ENCODE measurements at regions not wholly inside any gene's neighbourhood (a gene's known extent, or its start where the extent isn't known, plus 50 kb on each side); places are given as distances from the start of the nearest gene placed in this dataset.

DNA sequence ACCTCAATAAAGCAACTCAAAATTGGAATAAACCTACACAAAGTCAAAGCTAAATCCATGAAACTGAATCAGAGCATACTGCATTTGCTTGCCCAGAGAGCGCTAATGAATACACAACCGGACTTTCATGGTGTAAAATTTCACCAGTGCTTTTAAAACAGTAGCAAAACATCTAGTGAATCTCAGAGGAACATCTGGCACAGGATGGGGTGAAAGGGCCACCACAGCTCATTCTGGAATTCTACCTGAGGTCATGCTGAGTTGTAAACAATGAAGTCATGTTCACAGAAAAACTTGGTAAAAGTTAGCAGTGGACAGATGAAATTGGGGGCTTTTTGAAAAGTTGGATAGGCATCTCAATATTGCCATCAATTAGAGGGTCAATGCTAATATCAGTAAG lies 125.6 kb upstream of the STXBP5 start:
- DNase-seq (ENCODE audit: low read depth), result no peak
- no peak overlapping the region for H3K4me3 ChIP-seq (ENCODE audit: control insufficient read depth, low read depth, low read length)
- TF ChIP-seq, protein P1, sequence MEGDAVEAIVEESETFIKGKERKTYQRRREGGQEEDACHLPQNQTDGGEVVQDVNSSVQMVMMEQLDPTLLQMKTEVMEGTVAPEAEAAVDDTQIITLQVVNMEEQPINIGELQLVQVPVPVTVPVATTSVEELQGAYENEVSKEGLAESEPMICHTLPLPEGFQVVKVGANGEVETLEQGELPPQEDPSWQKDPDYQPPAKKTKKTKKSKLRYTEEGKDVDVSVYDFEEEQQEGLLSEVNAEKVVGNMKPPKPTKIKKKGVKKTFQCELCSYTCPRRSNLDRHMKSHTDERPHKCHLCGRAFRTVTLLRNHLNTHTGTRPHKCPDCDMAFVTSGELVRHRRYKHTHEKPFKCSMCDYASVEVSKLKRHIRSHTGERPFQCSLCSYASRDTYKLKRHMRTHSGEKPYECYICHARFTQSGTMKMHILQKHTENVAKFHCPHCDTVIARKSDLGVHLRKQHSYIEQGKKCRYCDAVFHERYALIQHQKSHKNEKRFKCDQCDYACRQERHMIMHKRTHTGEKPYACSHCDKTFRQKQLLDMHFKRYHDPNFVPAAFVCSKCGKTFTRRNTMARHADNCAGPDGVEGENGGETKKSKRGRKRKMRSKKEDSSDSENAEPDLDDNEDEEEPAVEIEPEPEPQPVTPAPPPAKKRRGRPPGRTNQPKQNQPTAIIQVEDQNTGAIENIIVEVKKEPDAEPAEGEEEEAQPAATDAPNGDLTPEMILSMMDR (IDR thresholded peaks at IDR 0.05; ENCODE audit: control insufficient read depth, insufficient read depth, low read depth, low read length, missing control alignments), result no peak

DNA sequence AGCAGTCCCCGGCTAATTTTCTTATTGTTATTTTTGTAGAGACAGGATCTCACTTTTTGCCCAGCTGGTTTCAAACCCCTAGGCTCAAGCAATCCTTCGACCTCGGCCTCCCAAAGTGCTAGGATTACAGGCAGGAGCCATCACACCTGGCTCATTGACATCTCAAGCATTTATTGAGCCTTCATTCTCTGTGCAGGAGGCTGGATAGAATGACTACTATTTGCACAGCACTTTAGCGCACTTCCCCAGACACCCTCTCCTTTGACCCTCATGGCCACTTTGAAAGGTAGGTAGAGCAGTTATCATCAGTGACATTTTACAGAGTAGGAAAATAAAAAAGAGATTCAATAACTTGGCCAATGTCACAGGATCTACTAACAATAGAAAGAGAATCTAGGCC lies 124.0 kb upstream of the STXBP5 start:
- no peak for DNase-seq (ENCODE audit: low read depth)
- no peak overlapping the region for H3K4me3 ChIP-seq (ENCODE audit: control insufficient read depth, low read depth, low read length)
- TF ChIP-seq, protein P1 (IDR thresholded peaks at IDR 0.05; ENCODE audit: control insufficient read depth, insufficient read depth, low read depth, low read length, missing control alignments), result no peak

DNA sequence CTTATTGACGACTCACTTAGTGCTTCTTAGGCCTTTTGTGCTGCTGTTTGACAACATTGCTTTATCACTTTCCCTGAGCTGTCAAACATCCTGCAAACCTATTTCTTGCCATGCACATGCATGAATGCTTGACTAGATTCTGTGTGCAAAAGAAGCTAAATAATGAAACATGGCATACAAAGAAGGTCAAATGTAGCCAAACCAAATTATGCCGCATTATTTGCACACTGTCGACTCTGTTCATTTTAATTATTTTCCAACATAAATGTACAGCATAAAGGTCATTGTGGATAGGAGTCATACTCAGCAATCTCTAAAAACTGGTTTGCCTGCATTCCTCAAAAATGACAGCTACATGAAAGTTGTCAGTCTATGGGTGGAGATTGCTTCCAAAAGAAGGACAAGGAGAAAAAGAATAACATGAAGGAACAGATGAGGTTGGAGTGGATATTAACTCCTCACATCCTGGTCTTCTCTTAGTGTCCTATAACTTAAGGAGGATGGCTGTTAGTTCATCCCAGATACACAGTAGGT lies 123.1 kb upstream of the STXBP5 start:
- DNase-seq (ENCODE audit: low read depth), result no peak
- H3K4me3 ChIP-seq (ENCODE audit: control insufficient read depth, low read depth, low read length), result no peak overlapping the region
- TF ChIP-seq, protein P1 (IDR thresholded peaks at IDR 0.05; ENCODE audit: control insufficient read depth, insufficient read depth, low read depth, low read length, missing control alignments), result no peak

- H3K4me3 ChIP-seq (ENCODE audit: control insufficient read depth, low read depth, low read length), result no peak overlapping the region
- DNase-seq (ENCODE audit: low read depth), result no peak
- TF ChIP-seq, protein P1 (IDR thresholded peaks at IDR 0.05; ENCODE audit: control insufficient read depth, insufficient read depth, low read depth, low read length, missing control alignments), result no peak
These were observed 116.6 kb upstream of the STXBP5 start for GRCh38 chr6:147087641-147088040.

DNA sequence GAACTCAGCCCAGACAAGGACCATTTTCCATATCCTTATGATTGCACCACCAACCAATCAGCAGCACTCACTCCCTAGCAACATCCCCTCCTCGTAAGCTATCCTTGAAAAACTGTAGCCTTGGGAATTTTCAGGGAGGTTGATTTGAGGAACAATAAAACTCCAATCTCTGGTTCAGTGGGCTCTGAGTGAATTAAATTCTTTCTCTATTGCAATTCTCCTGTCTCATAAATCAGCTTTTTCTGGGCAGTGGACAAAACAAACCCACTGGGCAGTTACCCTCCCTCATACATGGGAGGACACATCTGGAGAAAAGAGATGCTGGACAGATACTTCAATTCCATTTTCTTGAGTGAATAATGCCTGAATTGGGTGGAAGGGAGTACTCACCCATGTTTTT lies 115.4 kb upstream of the STXBP5 start:
- no peak for DNase-seq (ENCODE audit: low read depth)
- no peak overlapping the region for H3K4me3 ChIP-seq (ENCODE audit: control insufficient read depth, low read depth, low read length)
- TF ChIP-seq, protein P1 (IDR thresholded peaks at IDR 0.05; ENCODE audit: control insufficient read depth, insufficient read depth, low read depth, low read length, missing control alignments), result no peak

GRCh38 chr6:147095316-147095715 lies 108.9 kb upstream of the STXBP5 start:
- TF ChIP-seq, protein P1 (IDR thresholded peaks at IDR 0.05; ENCODE audit: control insufficient read depth, insufficient read depth, low read depth, low read length, missing control alignments), result no peak
- no peak for DNase-seq (ENCODE audit: low read depth)
- no peak overlapping the region for H3K4me3 ChIP-seq (ENCODE audit: control insufficient read depth, low read depth, low read length)

DNA sequence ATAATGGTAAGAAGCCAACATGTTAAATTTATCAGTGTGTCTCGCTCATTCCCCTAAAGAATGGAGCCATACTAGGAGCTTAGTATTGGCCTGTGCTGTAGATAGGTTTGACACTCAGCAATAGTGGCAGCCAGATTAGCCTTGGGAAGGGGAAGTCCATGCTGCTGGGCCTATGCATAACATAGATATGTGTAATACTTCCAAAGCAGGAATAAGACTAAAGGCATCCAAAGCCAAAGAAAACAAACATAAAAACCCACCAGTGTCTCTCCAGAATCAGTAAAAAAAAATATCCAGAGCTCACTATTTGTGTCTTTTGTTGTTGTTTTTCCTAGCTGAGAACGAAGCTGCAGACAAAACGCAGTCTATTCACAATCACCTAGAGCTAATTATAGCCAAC lies 104.2 kb upstream of the STXBP5 start:
- DNase-seq (ENCODE audit: low read depth), result no peak
- TF ChIP-seq, protein P1 (IDR thresholded peaks at IDR 0.05; ENCODE audit: control insufficient read depth, insufficient read depth, low read depth, low read length, missing control alignments), result no peak
- H3K4me3 ChIP-seq (ENCODE audit: control insufficient read depth, low read depth, low read length), result no peak overlapping the region
